ENCODE measurements at regions not wholly inside any gene's neighbourhood (a gene's known extent, or its start where the extent isn't known, plus 50 kb on each side); places are given as distances from the start of the nearest gene placed in this dataset.

DNA sequence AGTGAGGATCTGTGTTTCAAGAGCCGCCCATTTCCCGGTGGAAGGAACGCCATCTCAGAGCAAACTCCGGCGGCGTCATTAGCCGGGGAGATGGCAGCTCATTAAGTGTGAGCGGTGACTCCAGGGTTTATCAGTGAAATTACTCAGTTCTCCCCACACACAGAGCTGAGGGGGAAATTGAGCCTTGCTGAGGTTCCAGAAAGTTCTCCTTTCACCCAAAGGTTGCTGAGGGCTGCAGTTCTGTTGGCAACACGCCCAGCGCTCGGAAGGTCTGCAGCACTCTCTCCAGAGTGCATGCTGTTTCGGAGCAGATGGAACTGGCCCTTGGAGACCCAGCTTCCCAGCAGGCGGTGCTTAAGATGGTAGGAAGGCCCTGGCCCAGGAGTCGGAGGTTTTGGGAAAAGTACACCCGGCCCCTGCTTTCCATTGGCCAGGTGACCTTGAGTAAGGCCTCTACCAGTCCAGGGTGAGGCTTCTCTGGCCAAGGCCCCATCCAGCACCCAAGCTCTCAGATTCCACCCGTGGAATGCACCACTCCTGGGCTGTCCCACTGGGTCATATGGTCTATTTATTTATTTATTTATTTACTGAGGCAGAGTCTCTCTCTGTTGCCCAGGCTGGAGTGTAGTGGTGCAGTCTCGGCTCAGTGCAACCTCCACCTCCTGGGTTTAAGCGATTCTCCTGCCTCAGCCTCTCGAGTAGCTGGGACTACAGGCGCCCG, 167.7 kb upstream of the CIBAR2 start:
- TF ChIP-seq, protein P1, sequence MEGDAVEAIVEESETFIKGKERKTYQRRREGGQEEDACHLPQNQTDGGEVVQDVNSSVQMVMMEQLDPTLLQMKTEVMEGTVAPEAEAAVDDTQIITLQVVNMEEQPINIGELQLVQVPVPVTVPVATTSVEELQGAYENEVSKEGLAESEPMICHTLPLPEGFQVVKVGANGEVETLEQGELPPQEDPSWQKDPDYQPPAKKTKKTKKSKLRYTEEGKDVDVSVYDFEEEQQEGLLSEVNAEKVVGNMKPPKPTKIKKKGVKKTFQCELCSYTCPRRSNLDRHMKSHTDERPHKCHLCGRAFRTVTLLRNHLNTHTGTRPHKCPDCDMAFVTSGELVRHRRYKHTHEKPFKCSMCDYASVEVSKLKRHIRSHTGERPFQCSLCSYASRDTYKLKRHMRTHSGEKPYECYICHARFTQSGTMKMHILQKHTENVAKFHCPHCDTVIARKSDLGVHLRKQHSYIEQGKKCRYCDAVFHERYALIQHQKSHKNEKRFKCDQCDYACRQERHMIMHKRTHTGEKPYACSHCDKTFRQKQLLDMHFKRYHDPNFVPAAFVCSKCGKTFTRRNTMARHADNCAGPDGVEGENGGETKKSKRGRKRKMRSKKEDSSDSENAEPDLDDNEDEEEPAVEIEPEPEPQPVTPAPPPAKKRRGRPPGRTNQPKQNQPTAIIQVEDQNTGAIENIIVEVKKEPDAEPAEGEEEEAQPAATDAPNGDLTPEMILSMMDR (IDR thresholded peaks at IDR 0.05): no peak
- no peak for TF ChIP-seq POLR2A (IDR thresholded peaks at IDR 0.05)
